ENCODE measurements at regions not wholly inside any gene's neighbourhood (a gene's known extent, or its start where the extent isn't known, plus 50 kb on each side); places are given as distances from the start of the nearest gene placed in this dataset.

DNA sequence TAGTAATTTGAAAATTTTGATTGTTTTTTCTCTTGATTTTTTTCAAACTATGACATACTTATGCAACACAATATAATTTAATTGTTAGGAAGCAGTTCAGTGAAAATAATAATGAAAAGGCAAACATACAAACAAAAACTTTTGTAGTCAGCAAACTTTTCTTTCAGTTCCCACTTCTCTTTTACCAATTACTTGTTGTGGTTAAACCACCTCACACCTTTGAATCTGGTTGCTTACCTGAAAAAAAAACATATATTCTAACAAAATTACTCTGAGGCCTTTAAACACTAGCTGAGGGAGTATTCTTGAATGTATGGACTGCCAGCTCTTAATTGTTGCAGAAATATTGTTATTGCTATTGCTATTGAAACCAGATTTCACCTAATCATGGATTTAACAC lies 266.2 kb upstream of the SEMA3C start:
- TF ChIP-seq, protein P1, sequence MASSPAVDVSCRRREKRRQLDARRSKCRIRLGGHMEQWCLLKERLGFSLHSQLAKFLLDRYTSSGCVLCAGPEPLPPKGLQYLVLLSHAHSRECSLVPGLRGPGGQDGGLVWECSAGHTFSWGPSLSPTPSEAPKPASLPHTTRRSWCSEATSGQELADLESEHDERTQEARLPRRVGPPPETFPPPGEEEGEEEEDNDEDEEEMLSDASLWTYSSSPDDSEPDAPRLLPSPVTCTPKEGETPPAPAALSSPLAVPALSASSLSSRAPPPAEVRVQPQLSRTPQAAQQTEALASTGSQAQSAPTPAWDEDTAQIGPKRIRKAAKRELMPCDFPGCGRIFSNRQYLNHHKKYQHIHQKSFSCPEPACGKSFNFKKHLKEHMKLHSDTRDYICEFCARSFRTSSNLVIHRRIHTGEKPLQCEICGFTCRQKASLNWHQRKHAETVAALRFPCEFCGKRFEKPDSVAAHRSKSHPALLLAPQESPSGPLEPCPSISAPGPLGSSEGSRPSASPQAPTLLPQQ (tag by site-specific recombination; IDR thresholded peaks at IDR 0.05): no peak
- TF ChIP-seq, protein P2, sequence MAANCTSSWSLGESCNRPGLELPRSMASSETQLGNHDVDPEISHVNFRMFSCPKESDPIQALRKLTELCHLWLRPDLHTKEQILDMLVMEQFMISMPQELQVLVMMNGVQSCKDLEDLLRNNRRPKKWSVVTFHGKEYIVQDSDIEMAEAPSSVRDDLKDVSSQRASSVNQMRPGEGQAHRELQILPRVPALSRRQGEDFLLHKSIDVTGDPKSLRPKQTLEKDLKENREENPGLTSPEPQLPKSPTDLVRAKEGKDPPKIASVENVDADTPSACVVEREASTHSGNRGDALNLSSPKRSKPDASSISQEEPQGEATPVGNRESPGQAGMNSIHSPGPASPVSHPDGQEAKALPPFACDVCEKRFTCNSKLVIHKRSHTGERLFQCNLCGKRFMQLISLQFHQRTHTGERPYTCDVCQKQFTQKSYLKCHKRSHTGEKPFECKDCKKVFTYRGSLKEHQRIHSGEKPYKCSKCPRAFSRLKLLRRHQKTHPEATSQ (tag by site-specific recombination; IDR thresholded peaks at IDR 0.05): no peak
- no peak for TF ChIP-seq HOXA7 (CRISPR knock-in tag; IDR thresholded peaks at IDR 0.05; ENCODE audit: borderline replicate concordance)
- TF ChIP-seq, protein P3, sequence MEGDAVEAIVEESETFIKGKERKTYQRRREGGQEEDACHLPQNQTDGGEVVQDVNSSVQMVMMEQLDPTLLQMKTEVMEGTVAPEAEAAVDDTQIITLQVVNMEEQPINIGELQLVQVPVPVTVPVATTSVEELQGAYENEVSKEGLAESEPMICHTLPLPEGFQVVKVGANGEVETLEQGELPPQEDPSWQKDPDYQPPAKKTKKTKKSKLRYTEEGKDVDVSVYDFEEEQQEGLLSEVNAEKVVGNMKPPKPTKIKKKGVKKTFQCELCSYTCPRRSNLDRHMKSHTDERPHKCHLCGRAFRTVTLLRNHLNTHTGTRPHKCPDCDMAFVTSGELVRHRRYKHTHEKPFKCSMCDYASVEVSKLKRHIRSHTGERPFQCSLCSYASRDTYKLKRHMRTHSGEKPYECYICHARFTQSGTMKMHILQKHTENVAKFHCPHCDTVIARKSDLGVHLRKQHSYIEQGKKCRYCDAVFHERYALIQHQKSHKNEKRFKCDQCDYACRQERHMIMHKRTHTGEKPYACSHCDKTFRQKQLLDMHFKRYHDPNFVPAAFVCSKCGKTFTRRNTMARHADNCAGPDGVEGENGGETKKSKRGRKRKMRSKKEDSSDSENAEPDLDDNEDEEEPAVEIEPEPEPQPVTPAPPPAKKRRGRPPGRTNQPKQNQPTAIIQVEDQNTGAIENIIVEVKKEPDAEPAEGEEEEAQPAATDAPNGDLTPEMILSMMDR (tag by site-specific recombination; IDR thresholded peaks at IDR 0.05): no peak
- TF ChIP-seq ZNF169 (tag by site-specific recombination; IDR thresholded peaks at IDR 0.05): no peak
- no peak for TF ChIP-seq ZNF350 (tag by site-specific recombination; IDR thresholded peaks at IDR 0.05)
